Epithelial cell of esophagus (primary cell): ENCODE measurements at regions not wholly inside any gene's neighbourhood (a gene's known extent, or its start where the extent isn't known, plus 50 kb on each side); places are given as distances from the start of the nearest gene placed in this dataset.

Source experiments
- DNase-seq: peaks from one replicate; pipeline ENCODE4 v3.0.0; 2010; ENCODE audit warnings: low read depth
- H3K4me3 ChIP-seq: 2 replicates; pipeline ENCODE4 v1.5.1; 2011; ENCODE audit warnings: mild to moderate bottlenecking, low read length, control low read depth
- CTCF ChIP-seq: IDR thresholded peaks from 2 replicates; pipeline ENCODE4 v1.5.1; 2011; ENCODE audit warnings: low read depth, mild to moderate bottlenecking, low read length, control low read depth, inconsistent platforms; ENCODE audit not compliant: insufficient read depth; ENCODE audit errors: missing control alignments

GRCh38 chr1:195218428-195219212, 1389.6 kb downstream of the KCNT2 start:
- no peak for TF ChIP-seq CTCF
- no peak overlapping the region for H3K4me3 ChIP-seq
- no peak for DNase-seq

GRCh38 chr1:195202241-195202640, 1406.0 kb downstream of the KCNT2 start:
- no peak for DNase-seq
- TF ChIP-seq CTCF: no peak
- no peak overlapping the region for H3K4me3 ChIP-seq

GRCh38 chr1:195200772-195201171, 1407.5 kb downstream of the KCNT2 start:
- no peak for DNase-seq
- H3K4me3 ChIP-seq: no peak overlapping the region
- no peak for TF ChIP-seq CTCF

- DNase-seq: no peak
- no peak overlapping the region for H3K4me3 ChIP-seq
- TF ChIP-seq CTCF: no peak
These were observed 1411.1 kb downstream of the KCNT2 start for GRCh38 chr1:195197116-195197515.

GRCh38 chr1:195195423-195196057, 1412.7 kb downstream of the KCNT2 start:
- no peak overlapping the region for H3K4me3 ChIP-seq
- DNase-seq: no peak
- TF ChIP-seq CTCF: no peak

- TF ChIP-seq CTCF: no peak
- DNase-seq: no peak
- H3K4me3 ChIP-seq: no peak overlapping the region
These were observed 1415.1 kb downstream of the KCNT2 start for GRCh38 chr1:195193134-195193533.

- no peak overlapping the region for H3K4me3 ChIP-seq
- DNase-seq: no peak
- TF ChIP-seq CTCF: no peak
These were observed 1419.4 kb downstream of the KCNT2 start for GRCh38 chr1:195188821-195189220.
